H1 (cell line): ENCODE measurements at regions not wholly inside any gene's neighbourhood (a gene's known extent, or its start where the extent isn't known, plus 50 kb on each side); places are given as distances from the start of the nearest gene placed in this dataset.

Source experiments
- CTCF ChIA-PET: fragments of 300-600 bp; sonication (Branson Sonifier 250); formaldehyde crosslinking; loops from one replicate; lab custom pipeline; 2021; ENCODE audit not compliant: partially characterized antibody; lab: Charles Lee
- POLR2A ChIA-PET: fragments of 300-600 bp; sonication (Branson Sonifier 250); formaldehyde crosslinking; loops from one replicate; lab custom pipeline; 2021; ENCODE audit warnings: inconsistent platforms; ENCODE audit not compliant: partially characterized antibody; lab: Charles Lee
- DNase-seq, 2 experiments: peaks; one replicate each; pipeline versions ENCODE4 v3.0.0 to v3.0.0-alpha.2; 2010 to 2022; ENCODE audit warnings: low spot score in 2 of 2, low read depth in 1 of 2, mixed read lengths in 1 of 2
- FAIRE-seq: peaks from 2 replicates; lab custom pipeline; 2011; peaks lifted over from hg19 to GRCh38; lab: Jason Lieb, UNC
- H2AFZ ChIP-seq: 2 replicates; pipeline ENCODE4 v1.8.1; 2012; ENCODE audit warnings: low read length, inconsistent platforms
- H2AK5ac ChIP-seq: 2 replicates; pipeline ENCODE4 v1.6.1; 2013; ENCODE audit warnings: low read depth, low read length
- H2BK120ac ChIP-seq: replicated peaks from 2 replicates; pipeline ENCODE3; 2013; ENCODE audit warnings: low read depth, low read length, inconsistent platforms
- H2BK12ac ChIP-seq: 2 replicates; pipeline ENCODE4 v1.6.1; 2013; ENCODE audit warnings: low read depth, low read length
- H2BK15ac ChIP-seq: 2 replicates; pipeline ENCODE4 v1.6.1; 2013; ENCODE audit warnings: low read length
- H2BK20ac ChIP-seq: 2 replicates; pipeline ENCODE4 v1.6.1; 2013; ENCODE audit warnings: low read length
- H2BK5ac ChIP-seq: 2 replicates; pipeline ENCODE4 v1.6.1; 2013; ENCODE audit warnings: low read depth, low read length
- H3K14ac ChIP-seq: 2 replicates; pipeline ENCODE4 v1.6.1; 2013; ENCODE audit warnings: inconsistent platforms; ENCODE audit not compliant: insufficient read length
- H3K18ac ChIP-seq: 2 replicates; pipeline ENCODE4 v1.6.1; 2013; ENCODE audit warnings: low read length; ENCODE audit errors: extremely low read depth
- H3K23ac ChIP-seq: 2 replicates; pipeline ENCODE4 v1.6.1; 2013; ENCODE audit warnings: inconsistent platforms; ENCODE audit not compliant: insufficient read length
- H3K23me2 ChIP-seq: 2 replicates; pipeline ENCODE4 v1.6.1; 2013; ENCODE audit warnings: low read depth, low read length
- H3K27ac ChIP-seq: 2 replicates; pipeline ENCODE4 v1.6.1; 2011; ENCODE audit warnings: low read depth, low read length, inconsistent platforms
- H3K27me3 ChIP-seq, 4 experiments: replicated peaks in 1 of 4; 1 replicate in 1 of 4; 2 replicates in 3 of 4; pipeline versions ENCODE4 v1.6.1 to v1.8.1; 2011 to 2013; ENCODE audit warnings: low read length in 3 of 4, mild to moderate bottlenecking in 3 of 4, inconsistent platforms in 2 of 4, mixed read lengths in 2 of 4, moderate library complexity in 1 of 4; ENCODE audit not compliant: control insufficient read depth in 3 of 4, insufficient read depth in 3 of 4; ENCODE audit errors: extremely low read depth in 1 of 4
- H3K36me3 ChIP-seq, 4 experiments: 2 replicates each; pipeline versions ENCODE4 v1.6.1 to v1.8.1; 2011 to 2013; ENCODE audit warnings: mild to moderate bottlenecking in 4 of 4, low read length in 3 of 4, moderate library complexity in 2 of 4, control low read depth in 1 of 4, inconsistent platforms in 1 of 4; ENCODE audit not compliant: insufficient read depth in 4 of 4, control insufficient read depth in 2 of 4
- H3K4ac ChIP-seq: replicated peaks from 2 replicates; pipeline ENCODE3; 2013; ENCODE audit warnings: low read length, low read depth, mixed read lengths, inconsistent platforms; ENCODE audit not compliant: insufficient read length
- H3K4me1 ChIP-seq, 4 experiments: replicated peaks in 1 of 4; 1 replicate in 1 of 4; 2 replicates in 3 of 4; pipeline versions ENCODE4 v1.6.1 to v1.8.1; 2011 to 2013; ENCODE audit warnings: low read length in 3 of 4, inconsistent platforms in 2 of 4, mixed read lengths in 1 of 4; ENCODE audit not compliant: insufficient read depth in 4 of 4, control insufficient read depth in 3 of 4
- H3K4me2 ChIP-seq, 2 experiments: 2 replicates each; pipeline versions ENCODE4 v1.6.1 to v1.8.1; 2011 to 2013; ENCODE audit warnings: low read depth in 2 of 2, low read length in 2 of 2, control low read depth in 1 of 2, inconsistent platforms in 1 of 2, mild to moderate bottlenecking in 1 of 2; ENCODE audit not compliant: insufficient read depth in 1 of 2
- H3K4me3 ChIP-seq, 4 experiments: fragments of 200-600, 300-600 bp in 1 of 4; sonication (generic), shearing (Covaris generic), sonication (Bioruptor Twin) in 1 of 4; 2 replicates each; pipeline versions ENCODE4 v1.5.1 to v1.8.1; 2011 to 2016; ENCODE audit warnings: low read length in 4 of 4, low read depth in 3 of 4, control low read depth in 2 of 4, inconsistent platforms in 2 of 4, mild to moderate bottlenecking in 2 of 4, mixed read lengths in 1 of 4, moderate library complexity in 1 of 4; ENCODE audit not compliant: insufficient read depth in 2 of 4; ENCODE audit errors: extremely low read depth in 1 of 4
- H3K56ac ChIP-seq: replicated peaks from 2 replicates; pipeline ENCODE3; 2013; ENCODE audit warnings: low read depth, mild to moderate bottlenecking, mixed read lengths, low read length, inconsistent platforms; ENCODE audit not compliant: insufficient read length
- H3K79me1 ChIP-seq: 2 replicates; pipeline ENCODE4 v1.6.1; 2013; ENCODE audit warnings: low read depth, low read length, control low read depth
- H3K79me2 ChIP-seq, 2 experiments: 2 replicates each; pipeline versions ENCODE4 v1.6.1 to v1.8.1; 2012 to 2013; ENCODE audit warnings: low read length in 2 of 2, mild to moderate bottlenecking in 2 of 2, inconsistent platforms in 1 of 2; ENCODE audit not compliant: insufficient read depth in 2 of 2, control insufficient read depth in 1 of 2
- H3K9ac ChIP-seq, 4 experiments: replicated peaks in 1 of 4; 1 replicate in 1 of 4; 2 replicates in 3 of 4; pipeline versions ENCODE4 v1.6.1 to v1.8.1; 2011 to 2013; ENCODE audit warnings: low read depth in 3 of 4, low read length in 3 of 4, control low read depth in 2 of 4, mild to moderate bottlenecking in 2 of 4, moderate library complexity in 2 of 4, inconsistent platforms in 1 of 4; ENCODE audit errors: extremely low read depth in 1 of 4
- H3K9me3 ChIP-seq, 2 experiments: 2 replicates each; pipeline versions ENCODE4 v1.6.1 to v1.8.1; 2012 to 2013; ENCODE audit warnings: mild to moderate bottlenecking in 2 of 2, moderate library complexity in 2 of 2, control low read depth in 1 of 2, inconsistent platforms in 1 of 2, low read depth in 1 of 2, low read length in 1 of 2, mixed read lengths in 1 of 2; ENCODE audit not compliant: insufficient read depth in 2 of 2
- H4K20me1 ChIP-seq, 2 experiments: replicated peaks in 1 of 2; 2 replicates each; pipeline versions ENCODE3 to v1.8.1; 2011 to 2013; ENCODE audit warnings: inconsistent platforms in 2 of 2, low read length in 2 of 2, mild to moderate bottlenecking in 1 of 2; ENCODE audit not compliant: insufficient read depth in 2 of 2, control insufficient read depth in 1 of 2
- H4K5ac ChIP-seq: 2 replicates; pipeline ENCODE4 v1.6.1; 2013; ENCODE audit warnings: low read length, low read depth, mixed read lengths, inconsistent platforms; ENCODE audit not compliant: insufficient read length
- H4K8ac ChIP-seq: 2 replicates; pipeline ENCODE4 v1.8.0; 2013; ENCODE audit warnings: mild to moderate bottlenecking, moderate library complexity, low read length, inconsistent platforms; ENCODE audit not compliant: insufficient read depth; ENCODE audit errors: extremely low read depth
- H4K91ac ChIP-seq: replicated peaks from 2 replicates; pipeline ENCODE3; 2013; ENCODE audit warnings: low read length, mixed read lengths, inconsistent platforms; ENCODE audit not compliant: insufficient read length
- CBX5 ChIP-seq: fragments of 300-800, 300-1000 bp; sonication (generic); IDR thresholded peaks from 2 replicates; pipeline ENCODE4 v1.7.1; 2016; ENCODE audit warnings: antibody characterized with exemption, low read length, low read depth
- EGR1 ChIP-seq: IDR thresholded peaks from 2 replicates; pipeline ENCODE4 v1.6.1; 2011; ENCODE audit warnings: low read depth, low read length, borderline replicate concordance
- EP300 ChIP-seq, 2 experiments: IDR thresholded peaks; 1 replicate in 1 of 2; 2 replicates in 1 of 2; pipeline ENCODE4 v1.6.1; 2011 to 2012; ENCODE audit warnings: low read depth in 2 of 2, low read length in 2 of 2, mild to moderate bottlenecking in 2 of 2, borderline replicate concordance in 1 of 2, inconsistent platforms in 1 of 2, moderate library complexity in 1 of 2
- GABPA ChIP-seq: IDR thresholded peaks from 2 replicates; pipeline ENCODE4 v1.6.1; 2011; ENCODE audit warnings: mild to moderate bottlenecking, low read length, moderate library complexity, borderline replicate concordance; ENCODE audit not compliant: insufficient read depth
- GTF2F1 ChIP-seq: IDR thresholded peaks from 2 replicates; pipeline ENCODE4 v1.6.1; 2012; ENCODE audit warnings: low read depth, low read length, improper control_type of control experiment, borderline replicate concordance
- NANOG ChIP-seq: IDR thresholded peaks from 2 replicates; pipeline ENCODE4 v1.6.1; 2011; ENCODE audit warnings: low read length, low read depth, mild to moderate bottlenecking, inconsistent platforms; ENCODE audit not compliant: insufficient read depth, poor library complexity, severe bottlenecking
- PHF8 ChIP-seq: fragments of 200-600 bp; sonication (generic); conservative IDR thresholded peaks from 2 replicates; pipeline ENCODE4 v1.7.1; 2012; ENCODE audit warnings: low read depth, mild to moderate bottlenecking, inconsistent platforms, low read length, moderate library complexity
- POLR2A ChIP-seq, 2 experiments: IDR thresholded peaks; 1 replicate in 1 of 2; 2 replicates in 1 of 2; pipeline ENCODE4 v1.6.1; 2011; ENCODE audit warnings: low read depth in 2 of 2, low read length in 2 of 2, mild to moderate bottlenecking in 2 of 2; ENCODE audit errors: control extremely low read depth in 1 of 2
- POU5F1 ChIP-seq: IDR thresholded peaks from 2 replicates; pipeline ENCODE4 v1.6.1; 2011; ENCODE audit warnings: low read depth, mild to moderate bottlenecking, low read length, moderate library complexity
- SAP30 ChIP-seq: fragments of 300-600 bp; sonication (generic); IDR thresholded peaks from 2 replicates; pipeline ENCODE4 v1.7.1; 2012; ENCODE audit warnings: low read length, moderate library complexity, mild to moderate bottlenecking, inconsistent platforms; ENCODE audit not compliant: insufficient read depth, insufficient replicate concordance
- SIN3A ChIP-seq, 2 experiments: IDR thresholded peaks in 1 of 2; conservative IDR thresholded peaks in 1 of 2; 2 replicates each; pipeline ENCODE4 v1.6.1; 2011 to 2012; ENCODE audit warnings: low read length in 2 of 2, improper control_type of control experiment in 1 of 2, low read depth in 1 of 2, mild to moderate bottlenecking in 1 of 2
- SP2 ChIP-seq: IDR thresholded peaks from 2 replicates; pipeline ENCODE4 v1.6.1; 2012; ENCODE audit warnings: mild to moderate bottlenecking, low read length, inconsistent platforms
- WGBS, 2 experiments: shearing (Covaris generic) in 1 of 2; methylation state at CpG; one replicate each; pipeline versions ENCODE4 v1.1.6 to v1.1.7; 2013 to 2015; ENCODE audit warnings: low lambda C conversion rate in 2 of 2, mixed read lengths in 2 of 2, inconsistent platforms in 1 of 2, low coverage in 1 of 2, missing lambda C conversion rate in 1 of 2; ENCODE audit not compliant: insufficient replicate concordance in 2 of 2, insufficient coverage in 1 of 2, insufficient read length in 1 of 2; ENCODE audit errors: extremely low coverage in 1 of 2, missing lambda C conversion rate in 1 of 2; 5-methylcytosine and 5-hydroxymethylcytosine counted together
- TF ChIP-seq, protein P1 (sequence below): IDR thresholded peaks from 2 replicates; pipeline ENCODE4 v1.6.1; 2011; ENCODE audit warnings: low read depth, mild to moderate bottlenecking, low read length; ENCODE audit not compliant: insufficient read depth

DNA sequence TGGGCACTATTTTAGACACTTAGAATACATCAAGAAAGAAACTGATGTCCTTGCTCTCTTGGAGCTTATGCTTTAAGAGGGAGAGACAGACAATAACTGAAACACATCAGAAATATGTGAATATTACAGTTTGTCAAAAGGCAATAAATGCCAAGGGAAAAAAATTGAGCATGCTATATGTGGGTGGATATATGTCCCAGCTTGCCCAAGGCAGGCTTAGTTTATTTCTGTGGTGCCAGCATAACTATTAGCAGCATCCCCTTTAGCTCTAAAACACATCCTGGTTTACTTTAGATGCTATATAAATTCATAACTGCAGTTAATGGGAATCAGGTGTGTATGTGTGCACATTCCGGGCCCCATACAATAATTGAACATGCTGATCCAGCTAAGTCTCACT lies 191.2 kb upstream of the PDZRN3 start:
- no peak overlapping the region for H3K9ac ChIP-seq
- H3K27ac ChIP-seq: no peak overlapping the region
- H2BK5ac ChIP-seq: no peak overlapping the region
- H3K36me3 ChIP-seq: no peaks in the 10 kb centered on the region
- ChIA-PET POLR2A (no interaction called here), CTCF (interaction anchor here (1.0 to 1.6 kb wide), 2 partner anchors 13 to 24 kb away, joined by 3 read pairs; no protein-coding TSS in a partner anchor)
- H2AK5ac ChIP-seq: no peak overlapping the region
- H3K4ac ChIP-seq: no peak overlapping the region
- no peaks in the 10 kb centered on the region for H3K79me1 ChIP-seq
- no peak overlapping the region for H4K8ac ChIP-seq
- H3K18ac ChIP-seq: no peak overlapping the region
- H3K56ac ChIP-seq: no peak overlapping the region
- no peaks in the 10 kb centered on the region for H3K23me2 ChIP-seq
- H3K4me1 ChIP-seq: no peaks in the 10 kb centered on the region
- no peak overlapping the region; the same call in 1 of the 2 replicates for H2BK12ac ChIP-seq
- DNase-seq (no peak), FAIRE-seq (no peak)
- no peak overlapping the region for H2AFZ ChIP-seq
- no peak overlapping the region for H4K5ac ChIP-seq
- peaks cover 0 to 1% (median 0%) of the 10 kb centered on the region in 4 experiments; a peak in 1 of 7 replicates for H3K27me3 ChIP-seq
- H4K20me1 ChIP-seq: no peaks in the 10 kb centered on the region
- no peak overlapping the region for H2BK120ac ChIP-seq
- no peak overlapping the region for H4K91ac ChIP-seq
- no peak overlapping the region for H3K4me3 ChIP-seq
- no peak overlapping the region for H3K14ac ChIP-seq
- H2BK20ac ChIP-seq: no peak overlapping the region
- no peaks in the 10 kb centered on the region for H3K79me2 ChIP-seq
- H2BK15ac ChIP-seq: no peak overlapping the region
- H3K9me3 ChIP-seq: no peaks in the 10 kb centered on the region
- WGBS, 2 experiments: 80% methylated on average over 1 of the region's 1 CpG; no CpG with 5 or more reads in 1 of the 2 experiments
- no peak overlapping the region for H3K4me2 ChIP-seq
- H3K23ac ChIP-seq: no peak overlapping the region
- TF ChIP-seq POLR2A (IDR thresholded peaks at IDR 0.05; ENCODE audit: control extremely low read depth in 1 of 2, low read depth in 2 of 2, low read length in 2 of 2) (no peak), GABPA (no peak), PHF8 (no peak), SIN3A (conservative IDR thresholded peaks at IDR 0.05 in 1 of 2, IDR thresholded peaks at IDR 0.05 in 1 of 2; ENCODE audit: low read depth in 1 of 2, low read length in 2 of 2) (no peak), EGR1 (no peak), POU5F1 (no peak), CBX5 (no peak), GTF2F1 (no peak), NANOG (no peak), SP2 (no peak), EP300 (IDR thresholded peaks at IDR 0.05; ENCODE audit: borderline replicate concordance in 1 of 2, low read depth in 2 of 2, low read length in 2 of 2) (no peak), SAP30 (no peak)
- TF ChIP-seq, protein P1, sequence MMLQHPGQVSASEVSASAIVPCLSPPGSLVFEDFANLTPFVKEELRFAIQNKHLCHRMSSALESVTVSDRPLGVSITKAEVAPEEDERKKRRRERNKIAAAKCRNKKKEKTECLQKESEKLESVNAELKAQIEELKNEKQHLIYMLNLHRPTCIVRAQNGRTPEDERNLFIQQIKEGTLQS: no peak
